ENCODE measurements at regions not wholly inside any gene's neighbourhood (a gene's known extent, or its start where the extent isn't known, plus 50 kb on each side); places are given as distances from the start of the nearest gene placed in this dataset.
A peak's percentile ranks its signal among the peaks of the same experiment; 100 is the strongest.

DNA sequence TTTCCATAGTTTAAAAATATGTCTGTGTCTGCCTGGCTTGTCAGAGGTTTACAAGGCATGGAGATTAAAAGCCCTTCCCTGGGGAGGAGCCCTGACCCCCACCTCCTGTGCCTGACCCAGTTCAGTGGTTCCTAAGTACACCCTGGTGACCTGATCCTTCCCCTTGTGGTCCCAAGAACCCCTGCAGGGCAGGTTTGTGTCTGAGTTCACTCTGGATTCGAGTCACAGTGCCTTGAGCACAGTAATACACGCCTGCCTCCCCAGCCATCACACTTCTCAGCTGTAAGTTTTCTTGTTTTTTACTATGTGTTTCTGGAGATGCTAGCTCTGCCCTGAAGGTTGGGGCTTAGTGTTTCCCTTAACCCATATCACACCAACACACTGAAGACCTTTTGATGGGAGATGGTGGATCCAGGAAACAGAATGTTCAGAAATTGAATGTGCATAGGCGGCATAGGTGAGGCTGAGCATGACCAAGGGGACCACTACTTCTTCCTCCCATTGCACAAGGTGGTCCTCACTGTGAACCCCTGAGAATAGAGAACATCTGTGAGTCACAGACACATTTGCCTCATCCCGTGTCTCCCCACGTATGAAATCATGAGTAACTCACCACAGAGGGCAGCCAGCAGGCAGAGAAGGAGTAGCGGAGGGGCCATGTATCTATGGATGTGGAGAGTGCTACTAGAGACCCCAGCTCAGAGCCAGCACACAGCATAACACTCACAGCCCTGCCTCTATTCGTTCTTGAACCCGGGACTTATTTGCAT is 962.9 kb downstream of the TMEM121 start:
- Histone ChIP-seq H3K27ac (no peak overlapping the region), H2AFZ (ENCODE audit: low read depth) (no peak overlapping the region), H3K79me2 (ENCODE audit: insufficient read depth, low read depth) (no peaks in the 10 kb centered on the region), H3K27me3 (ENCODE audit: insufficient read depth, low read depth) (no peaks in the 10 kb centered on the region), H3K4me3 (IDR thresholded peaks at IDR 0.05; ENCODE audit: insufficient read depth, low read depth, low read length) (no peak overlapping the region), H3K9ac (no peak overlapping the region), H3K36me3 (ENCODE audit: insufficient read depth) (no peaks in the 10 kb centered on the region), H3K4me1 (ENCODE audit: low read depth, poor library complexity, severe bottlenecking) (no peaks in the 10 kb centered on the region), H4K20me1 (ENCODE audit: insufficient read depth) (no peaks in the 10 kb centered on the region), H3K4me2 (no peak overlapping the region)
- TF ChIP-seq, protein P1, sequence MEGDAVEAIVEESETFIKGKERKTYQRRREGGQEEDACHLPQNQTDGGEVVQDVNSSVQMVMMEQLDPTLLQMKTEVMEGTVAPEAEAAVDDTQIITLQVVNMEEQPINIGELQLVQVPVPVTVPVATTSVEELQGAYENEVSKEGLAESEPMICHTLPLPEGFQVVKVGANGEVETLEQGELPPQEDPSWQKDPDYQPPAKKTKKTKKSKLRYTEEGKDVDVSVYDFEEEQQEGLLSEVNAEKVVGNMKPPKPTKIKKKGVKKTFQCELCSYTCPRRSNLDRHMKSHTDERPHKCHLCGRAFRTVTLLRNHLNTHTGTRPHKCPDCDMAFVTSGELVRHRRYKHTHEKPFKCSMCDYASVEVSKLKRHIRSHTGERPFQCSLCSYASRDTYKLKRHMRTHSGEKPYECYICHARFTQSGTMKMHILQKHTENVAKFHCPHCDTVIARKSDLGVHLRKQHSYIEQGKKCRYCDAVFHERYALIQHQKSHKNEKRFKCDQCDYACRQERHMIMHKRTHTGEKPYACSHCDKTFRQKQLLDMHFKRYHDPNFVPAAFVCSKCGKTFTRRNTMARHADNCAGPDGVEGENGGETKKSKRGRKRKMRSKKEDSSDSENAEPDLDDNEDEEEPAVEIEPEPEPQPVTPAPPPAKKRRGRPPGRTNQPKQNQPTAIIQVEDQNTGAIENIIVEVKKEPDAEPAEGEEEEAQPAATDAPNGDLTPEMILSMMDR (conservative IDR thresholded peaks at IDR 0.05; ENCODE audit: low read depth, low read length), result no peak

DNA sequence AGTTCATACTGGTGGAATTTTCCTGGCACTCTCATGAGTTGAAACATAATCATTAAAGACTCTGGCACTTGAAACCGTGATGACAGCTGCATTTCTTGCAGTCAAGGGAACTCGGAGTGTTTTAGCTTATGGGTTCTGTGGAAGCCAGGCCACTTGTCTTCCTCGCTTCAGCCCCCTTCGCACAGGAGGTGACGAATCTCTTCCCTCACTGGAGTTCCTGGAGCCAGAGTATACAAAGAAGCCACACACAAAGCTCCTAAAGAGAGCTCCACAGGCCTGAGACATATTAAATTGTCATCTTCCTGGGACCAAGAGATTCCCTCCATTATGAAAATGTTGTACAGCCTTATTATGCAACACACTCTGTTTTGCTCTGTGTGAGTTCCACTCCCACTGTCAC is 964.1 kb downstream of the TMEM121 start:
- no peaks in the 10 kb centered on the region for H3K27me3 ChIP-seq (ENCODE audit: insufficient read depth, low read depth)
- no peak overlapping the region for H3K9ac ChIP-seq
- no peaks in the 10 kb centered on the region for H3K4me1 ChIP-seq (ENCODE audit: low read depth, poor library complexity, severe bottlenecking)
- H3K4me3 ChIP-seq (IDR thresholded peaks at IDR 0.05; ENCODE audit: insufficient read depth, low read depth, low read length), result no peak overlapping the region
- no peaks in the 10 kb centered on the region for H4K20me1 ChIP-seq (ENCODE audit: insufficient read depth)
- no peak overlapping the region for H2AFZ ChIP-seq (ENCODE audit: low read depth)
- H3K79me2 ChIP-seq (ENCODE audit: insufficient read depth, low read depth), result no peaks in the 10 kb centered on the region
- no peak overlapping the region for H3K4me2 ChIP-seq
- TF ChIP-seq, protein P1 (conservative IDR thresholded peaks at IDR 0.05; ENCODE audit: low read depth, low read length), result no peak
- H3K36me3 ChIP-seq (ENCODE audit: insufficient read depth), result no peaks in the 10 kb centered on the region
- no peak overlapping the region for H3K27ac ChIP-seq

GRCh38 chr14:106491851-106492250 is 965.5 kb downstream of the TMEM121 start:
- H3K27me3 ChIP-seq (ENCODE audit: insufficient read depth, low read depth), result no peaks in the 10 kb centered on the region
- no peak overlapping the region for H3K4me2 ChIP-seq
- no peaks in the 10 kb centered on the region for H4K20me1 ChIP-seq (ENCODE audit: insufficient read depth)
- no peaks in the 10 kb centered on the region for H3K4me1 ChIP-seq (ENCODE audit: low read depth, poor library complexity, severe bottlenecking)
- H3K79me2 ChIP-seq (ENCODE audit: insufficient read depth, low read depth), result no peaks in the 10 kb centered on the region
- no peak overlapping the region for H3K9ac ChIP-seq
- no peak overlapping the region for H3K4me3 ChIP-seq (IDR thresholded peaks at IDR 0.05; ENCODE audit: insufficient read depth, low read depth, low read length)
- TF ChIP-seq, protein P1 (conservative IDR thresholded peaks at IDR 0.05; ENCODE audit: low read depth, low read length), result peak; percentile 38; the same call in 1 of the 2 replicates
- no peak overlapping the region for H3K27ac ChIP-seq
- no peak overlapping the region for H2AFZ ChIP-seq (ENCODE audit: low read depth)
- H3K36me3 ChIP-seq (ENCODE audit: insufficient read depth), result no peaks in the 10 kb centered on the region

DNA sequence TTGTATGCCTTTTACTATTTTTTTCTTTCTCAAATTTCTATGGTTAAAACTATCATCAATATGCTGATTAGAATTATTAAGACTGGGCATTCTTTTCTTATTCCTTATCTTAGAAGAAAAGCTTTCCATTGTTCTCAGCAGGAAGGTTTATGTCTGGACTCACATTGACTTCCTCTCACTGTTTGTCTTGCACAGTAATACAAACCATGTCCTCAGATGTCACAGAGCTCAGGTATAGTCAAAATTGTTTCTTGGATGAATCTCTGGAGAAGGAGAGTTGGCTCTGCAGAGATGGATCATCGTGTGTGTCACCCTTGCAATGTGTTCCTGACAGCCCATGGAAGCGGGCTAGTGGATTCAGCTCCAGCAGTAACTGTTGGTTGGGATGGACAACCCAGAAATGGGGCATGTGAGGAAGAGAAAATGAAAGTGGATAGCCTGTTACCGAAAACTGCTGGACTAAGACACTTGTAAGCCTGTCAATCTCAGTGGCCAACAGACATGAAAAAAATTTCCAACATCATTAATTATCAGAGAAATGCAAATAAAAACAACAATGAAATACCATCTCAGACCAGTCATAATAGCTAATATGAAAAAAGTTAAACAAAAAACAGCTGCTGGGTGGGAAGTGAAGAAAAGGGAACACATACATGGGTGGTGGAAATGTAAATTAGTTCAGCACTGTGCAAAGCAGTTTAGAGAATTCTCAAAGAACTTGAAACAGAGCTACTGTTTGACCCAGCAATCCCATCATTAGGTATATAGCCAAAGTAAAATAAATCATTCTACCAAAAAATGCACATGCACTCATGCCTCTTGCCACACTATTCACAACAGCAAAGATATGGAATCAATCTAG is 967.8 kb downstream of the TMEM121 start:
- Histone ChIP-seq H2AFZ (ENCODE audit: low read depth) (no peak overlapping the region), H3K36me3 (ENCODE audit: insufficient read depth) (no peaks in the 10 kb centered on the region), H3K4me3 (IDR thresholded peaks at IDR 0.05; ENCODE audit: insufficient read depth, low read depth, low read length) (no peak overlapping the region), H3K27ac (no peak overlapping the region), H3K9ac (no peak overlapping the region), H3K79me2 (ENCODE audit: insufficient read depth, low read depth) (no peaks in the 10 kb centered on the region), H3K4me2 (no peak overlapping the region), H3K4me1 (ENCODE audit: low read depth, poor library complexity, severe bottlenecking) (no peaks in the 10 kb centered on the region), H3K27me3 (ENCODE audit: insufficient read depth, low read depth) (no peaks in the 10 kb centered on the region), H4K20me1 (ENCODE audit: insufficient read depth) (no peaks in the 10 kb centered on the region)
- TF ChIP-seq, protein P1 (conservative IDR thresholded peaks at IDR 0.05; ENCODE audit: low read depth, low read length), result no peak
